ENCODE measurements at regions not wholly inside any gene's neighbourhood (a gene's known extent, or its start where the extent isn't known, plus 50 kb on each side); places are given as distances from the start of the nearest gene placed in this dataset.
"Not testable (repeated sequence)": the region's sequence is repeated elsewhere in the genome, so short reads cannot be mapped to it uniquely, and the experiment has no call there.

DNA sequence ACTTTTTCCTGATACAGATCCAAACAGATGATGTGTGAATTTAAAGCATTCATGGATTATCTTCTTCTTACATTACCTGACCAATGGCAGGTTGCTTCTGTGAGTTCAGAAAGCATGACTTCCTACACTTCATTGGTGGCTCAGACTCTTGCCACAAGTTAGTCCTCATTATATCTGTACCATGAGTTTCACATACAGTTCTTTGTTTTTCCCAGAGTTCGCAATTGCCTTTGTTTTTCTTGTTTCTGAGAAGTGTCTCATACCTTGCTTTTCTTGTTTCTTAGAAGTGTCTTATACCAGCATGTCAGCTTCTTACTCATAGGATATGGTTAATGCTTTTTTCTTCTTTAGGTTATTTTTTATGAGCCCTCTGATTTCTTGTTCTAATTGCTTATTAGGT, 133.8 kb upstream of the TLE3 start:
- BruUV-seq (replicated peaks), result no TSS peak
- H3K9me1 ChIP-seq (ENCODE audit: control insufficient read depth, insufficient read depth, low read length), result no peaks in the 10 kb centered on the region
- H2AFZ ChIP-seq (ENCODE audit: low read depth, low read length), result no peak overlapping the region
- ATAC-seq, result no peak
- no peak overlapping the region for H3K4me2 ChIP-seq (ENCODE audit: insufficient read depth, low read length)
- H3K4me1 ChIP-seq (replicated peaks in 1 of 2; ENCODE audit: control insufficient read depth in 2 of 2, insufficient read depth in 2 of 2, low read length in 2 of 2), result no peaks in the 10 kb centered on the region
- intact Hi-C loops (cut with micrococcal nuclease) (no loop called here), in situ Hi-C loops (cut with MboI) (no loop called here)
- H4K20me1 ChIP-seq (replicated peaks; ENCODE audit: control insufficient read depth, insufficient read depth, low read length), result no peaks in the 10 kb centered on the region
- no peak overlapping the region for H3K27ac ChIP-seq (ENCODE audit: extremely low read depth, low read depth, low read length)
- no peak overlapping the region for H3K4me3 ChIP-seq
- ChIA-PET POLR2A (no interaction called here), CTCF (ENCODE audit: low intra/inter-chr PET ratio) (no interaction called here)
- no peaks in the 10 kb centered on the region for H3K79me2 ChIP-seq (ENCODE audit: control insufficient read depth, insufficient read depth, low read length)
- no peak for FAIRE-seq
- peaks cover 0 to 6% of the 10 kb centered on the region in 2 experiments; a peak in 2 of 5 replicates for H3K27me3 ChIP-seq (ENCODE audit: control insufficient read depth in 2 of 2, insufficient read depth in 2 of 2, low read length in 2 of 2)
- no peak for TF ChIP-seq NFYB (IDR thresholded peaks at IDR 0.05; ENCODE audit: extremely low read depth, insufficient read length)
- TF ChIP-seq ZNF23 (CRISPR knock-in tag; IDR thresholded peaks at IDR 0.05), result no peak
- TF ChIP-seq MECOM (CRISPR knock-in tag; IDR thresholded peaks at IDR 0.05), result no peak
- peak; percentile 12 for TF ChIP-seq RBM25 (IDR thresholded peaks at IDR 0.05; ENCODE audit: low read depth, low read length, severe bottlenecking)
- TF ChIP-seq POU5F1 (IDR thresholded peaks at IDR 0.05; ENCODE audit: borderline replicate concordance, low read depth, low read length, partially characterized antibody), result no peak
- no peak for TF ChIP-seq STAT5B (CRISPR knock-in tag; IDR thresholded peaks at IDR 0.05)
- no peak for TF ChIP-seq ZNF263 (CRISPR knock-in tag; IDR thresholded peaks at IDR 0.05; ENCODE audit: borderline replicate concordance)
- DNase-seq (ENCODE audit: extremely low read depth in 1 of 4, low spot score in 3 of 4), result no peak
- no peaks in the 10 kb centered on the region; the same call in 1 of the 2 replicates for H3K9me3 ChIP-seq (replicated peaks; ENCODE audit: control insufficient read depth, insufficient read depth, low read depth, low read length)
- WGBS (ENCODE audit: insufficient coverage, low coverage, missing lambda C conversion rate), result 0% methylated on average over 1 of the region's 1 CpG
- no peaks in the 10 kb centered on the region for H3K36me3 ChIP-seq (ENCODE audit: control insufficient read depth, insufficient read depth, low read length)
- H3K9ac ChIP-seq (ENCODE audit: insufficient read depth in 1 of 2, low read depth in 2 of 2, low read length in 2 of 2), result no peak overlapping the region

DNA sequence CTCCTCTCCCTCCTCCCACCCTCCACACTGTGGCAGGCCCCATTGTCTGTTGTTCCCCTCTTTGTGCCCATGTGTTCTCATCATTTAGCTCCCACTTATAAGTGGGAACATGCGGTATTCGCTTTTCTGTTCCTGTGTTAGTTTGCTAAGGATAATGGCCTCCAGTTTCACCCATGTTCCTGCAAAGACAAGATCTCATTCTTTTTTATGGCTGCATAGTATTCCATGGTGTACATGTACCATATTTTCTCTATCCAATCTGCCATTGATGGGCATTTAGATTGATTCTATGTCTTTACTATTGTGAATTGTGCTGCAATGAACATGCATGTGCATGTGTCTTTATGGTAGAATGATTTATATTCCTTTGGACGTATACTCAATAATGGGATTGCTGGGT, 130.2 kb upstream of the TLE3 start:
- DNase-seq (ENCODE audit: extremely low read depth in 1 of 4, low spot score in 3 of 4); H3K79me2 ChIP-seq (ENCODE audit: control insufficient read depth, insufficient read depth, low read length); H3K9ac ChIP-seq (ENCODE audit: insufficient read depth in 1 of 2, low read depth in 2 of 2, low read length in 2 of 2); BruUV-seq (replicated peaks); H2AFZ ChIP-seq (ENCODE audit: low read depth, low read length); POLR2A ChIA-PET; H3K4me1 ChIP-seq (replicated peaks in 1 of 2; ENCODE audit: control insufficient read depth in 2 of 2, insufficient read depth in 2 of 2, low read length in 2 of 2); ATAC-seq; H3K36me3 ChIP-seq (ENCODE audit: control insufficient read depth, insufficient read depth, low read length); H3K27ac ChIP-seq (ENCODE audit: extremely low read depth, low read depth, low read length); H3K9me1 ChIP-seq (ENCODE audit: control insufficient read depth, insufficient read depth, low read length); H3K9me3 ChIP-seq (replicated peaks; ENCODE audit: control insufficient read depth, insufficient read depth, low read depth, low read length); H4K20me1 ChIP-seq (replicated peaks; ENCODE audit: control insufficient read depth, insufficient read depth, low read length); in situ Hi-C loops (cut with MboI); CTCF ChIA-PET (ENCODE audit: low intra/inter-chr PET ratio); H3K4me2 ChIP-seq (ENCODE audit: insufficient read depth, low read length); FAIRE-seq; H3K4me3 ChIP-seq; intact Hi-C loops (cut with micrococcal nuclease): not testable (repeated sequence)
- 0% methylated on average over 3 of the region's 3 CpGs for WGBS (ENCODE audit: insufficient coverage, low coverage, missing lambda C conversion rate)
- TF ChIP-seq ZNF146 (CRISPR knock-in tag; IDR thresholded peaks at IDR 0.05; ENCODE audit: unreplicated experiment), result peak; percentile 69
- peaks cover 0 to 19% of the 10 kb centered on the region in 2 experiments; a peak in 3 of 5 replicates for H3K27me3 ChIP-seq (ENCODE audit: control insufficient read depth in 2 of 2, insufficient read depth in 2 of 2, low read length in 2 of 2)
